Neural progenitor cell (in vitro differentiated cells): ENCODE measurements at regions not wholly inside any gene's neighbourhood (a gene's known extent, or its start where the extent isn't known, plus 50 kb on each side); places are given as distances from the start of the nearest gene placed in this dataset.
A peak's percentile ranks its signal among the peaks of the same experiment; 100 is the strongest.

Source experiments
- DNase-seq: peaks from one replicate; pipeline ENCODE4 v3.0.0-alpha.2; 2016; ENCODE audit warnings: low spot score
- H2AFZ ChIP-seq: fragments of 200-600 bp; sonication (generic); replicated peaks from 2 replicates; pipeline ENCODE4 v1.6.1; 2016; ENCODE audit warnings: antibody characterized with exemption
- H3F3A ChIP-seq: fragments of 200-600 bp; sonication (generic); 2 replicates; pipeline ENCODE4 v1.6.1; 2016; ENCODE audit warnings: antibody characterized with exemption, low read depth
- H3K27ac ChIP-seq: fragments of 200-600 bp; sonication (generic); 2 replicates; pipeline ENCODE4 v1.5.1; 2016; ENCODE audit warnings: mild to moderate bottlenecking
- H3K27me3 ChIP-seq: fragments of 200-600 bp; sonication (generic); 2 replicates; pipeline ENCODE4 v1.6.1; 2016; ENCODE audit warnings: mild to moderate bottlenecking, moderate library complexity
- H3K36me3 ChIP-seq: fragments of 200-600 bp; sonication (generic); 2 replicates; pipeline ENCODE4 v1.5.1; 2016
- H3K4me1 ChIP-seq: fragments of 200-600 bp; sonication (generic); 2 replicates; pipeline ENCODE4 v1.6.1; 2016; ENCODE audit warnings: mixed run types
- H3K4me2 ChIP-seq: fragments of 200-600 bp; sonication (generic); 2 replicates; pipeline ENCODE4 v1.6.1; 2016
- H3K4me3 ChIP-seq: fragments of 200-600 bp; sonication (generic); 2 replicates; pipeline ENCODE4 v1.5.1; 2016
- H3K79me2 ChIP-seq: fragments of 200-600 bp; sonication (generic); 2 replicates; pipeline ENCODE4 v1.6.1; 2016; ENCODE audit warnings: low read depth
- H3K9ac ChIP-seq: fragments of 200-600 bp; sonication (generic); 2 replicates; pipeline ENCODE4 v1.6.1; 2016
- H3K9me3 ChIP-seq: fragments of 200-600 bp; sonication (generic); 2 replicates; pipeline ENCODE4 v1.5.1; 2016; ENCODE audit warnings: low read depth
- H4K20me1 ChIP-seq: fragments of 200-600 bp; sonication (generic); 2 replicates; pipeline ENCODE4 v1.6.1; 2016; ENCODE audit warnings: low read depth
- H3K27ac Mint-ChIP-seq: 3 replicates; pipeline ENCODE4 v1.8.0; 2021; ENCODE audit warnings: mixed read lengths
- H3K27me3 Mint-ChIP-seq: 2 replicates; pipeline ENCODE4 v1.8.0; 2022; ENCODE audit warnings: low read depth, mild to moderate bottlenecking, inconsistent platforms, moderate library complexity, mixed read lengths; ENCODE audit not compliant: insufficient read depth
- H3K36me3 Mint-ChIP-seq: 3 replicates; pipeline ENCODE4 v1.8.0; 2021; ENCODE audit warnings: mixed read lengths
- H3K4me1 Mint-ChIP-seq: 3 replicates; pipeline ENCODE4 v1.8.0; 2021; ENCODE audit warnings: mixed read lengths
- H3K4me3 Mint-ChIP-seq: 3 replicates; pipeline ENCODE4 v1.8.0; 2021; ENCODE audit warnings: mild to moderate bottlenecking, moderate library complexity, mixed read lengths
- H3K9me3 Mint-ChIP-seq: 3 replicates; pipeline ENCODE4 v1.8.0; 2020; ENCODE audit warnings: mixed read lengths
- EZH2 ChIP-seq: fragments of 200-600 bp; sonication (generic); IDR thresholded peaks from 2 replicates; pipeline ENCODE4 v1.6.1; 2017; ENCODE audit warnings: antibody characterized with exemption, mild to moderate bottlenecking, moderate library complexity
- EZH2phosphoT487 ChIP-seq: fragments of 200-600 bp; sonication (generic); IDR thresholded peaks from 2 replicates; pipeline ENCODE4 v1.6.1; 2017; ENCODE audit warnings: antibody characterized with exemption
- TF ChIP-seq, protein P1 (sequence below): fragments of 200-600 bp; sonication (generic); IDR thresholded peaks from 2 replicates; pipeline ENCODE4 v1.5.1; 2017; ENCODE audit warnings: antibody characterized with exemption, mild to moderate bottlenecking

DNA sequence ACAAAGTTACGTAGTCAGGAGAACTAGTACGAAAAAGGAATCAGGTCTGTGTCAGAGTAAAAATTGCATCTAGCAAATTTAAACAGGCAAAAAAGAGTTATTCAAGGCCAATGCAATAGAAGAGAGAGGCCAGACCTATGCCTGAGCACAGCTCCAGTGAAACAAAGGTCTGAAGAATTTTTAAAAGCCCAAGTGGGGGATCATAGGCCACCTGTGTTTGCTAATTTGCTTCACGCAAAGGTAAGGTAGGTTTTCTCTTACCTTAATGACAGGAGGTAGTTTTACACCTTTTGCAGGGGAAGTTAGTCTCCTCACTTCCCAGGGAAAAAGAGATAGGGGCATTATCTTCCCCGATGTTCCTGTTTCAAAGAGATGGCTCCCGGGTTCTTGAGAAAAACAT, 448.6 kb upstream of the TECRL start:
- Histone ChIP-seq H2AFZ (peak overlapping the region; percentile 94), H3K27me3 (no peaks in the 10 kb centered on the region), H3K9me3 (no peaks in the 10 kb centered on the region), H3K4me2 (no peak overlapping the region), H3K27ac (no peak overlapping the region), H3F3A (no peaks in the 10 kb centered on the region), H3K36me3 (no peaks in the 10 kb centered on the region), H3K4me1 (no peaks in the 10 kb centered on the region), H4K20me1 (no peaks in the 10 kb centered on the region), H3K79me2 (no peaks in the 10 kb centered on the region), H3K4me3 (no peak overlapping the region), H3K9ac (no peak overlapping the region)
- DNase-seq, result no peak
- TF ChIP-seq EZH2phosphoT487, result no peak
- TF ChIP-seq EZH2, result no peak
- no peaks in the 10 kb centered on the region for H3K4me1 Mint-ChIP-seq
- H3K27ac Mint-ChIP-seq, result no peak overlapping the region
- peaks cover 3% of the 10 kb centered on the region for H3K27me3 Mint-ChIP-seq
- no peaks in the 10 kb centered on the region for H3K9me3 Mint-ChIP-seq
- H3K4me3 Mint-ChIP-seq, result no peak overlapping the region
- no peaks in the 10 kb centered on the region for H3K36me3 Mint-ChIP-seq

DNA sequence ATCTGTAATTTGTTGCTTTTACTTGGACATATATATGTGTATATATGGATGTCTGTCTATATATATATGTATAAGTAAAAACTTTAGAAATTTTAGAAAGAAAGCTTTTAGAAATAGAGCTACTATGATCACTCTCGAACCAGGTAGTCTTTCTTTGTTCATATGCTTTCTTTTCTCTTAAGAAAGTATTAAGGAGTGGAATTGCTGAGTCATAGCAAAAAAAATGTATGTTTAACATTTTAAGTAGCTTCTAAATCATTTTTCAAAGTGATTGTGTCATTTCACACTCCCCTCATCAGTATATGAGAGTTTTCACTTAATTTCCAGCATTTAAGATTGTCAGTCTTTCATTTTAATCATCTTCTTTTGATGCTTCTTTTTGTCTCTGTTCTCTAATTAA, 447.9 kb upstream of the TECRL start:
- Histone ChIP-seq H3K9me3 (no peaks in the 10 kb centered on the region), H3K4me2 (no peak overlapping the region), H3F3A (no peaks in the 10 kb centered on the region), H3K36me3 (no peaks in the 10 kb centered on the region), H4K20me1 (no peaks in the 10 kb centered on the region), H3K79me2 (no peaks in the 10 kb centered on the region), H3K4me3 (no peak overlapping the region), H3K27me3 (no peaks in the 10 kb centered on the region), H2AFZ (peak overlapping the region; percentile 94), H3K4me1 (no peaks in the 10 kb centered on the region), H3K27ac (no peak overlapping the region), H3K9ac (no peak overlapping the region)
- H3K36me3 Mint-ChIP-seq, result no peaks in the 10 kb centered on the region
- DNase-seq, result no peak
- no peaks in the 10 kb centered on the region for H3K9me3 Mint-ChIP-seq
- H3K4me3 Mint-ChIP-seq, result no peak overlapping the region
- H3K27ac Mint-ChIP-seq, result no peak overlapping the region
- H3K4me1 Mint-ChIP-seq, result no peaks in the 10 kb centered on the region
- H3K27me3 Mint-ChIP-seq, result peaks cover 3% of the 10 kb centered on the region
- no peak for TF ChIP-seq EZH2
- TF ChIP-seq EZH2phosphoT487, result no peak

DNA sequence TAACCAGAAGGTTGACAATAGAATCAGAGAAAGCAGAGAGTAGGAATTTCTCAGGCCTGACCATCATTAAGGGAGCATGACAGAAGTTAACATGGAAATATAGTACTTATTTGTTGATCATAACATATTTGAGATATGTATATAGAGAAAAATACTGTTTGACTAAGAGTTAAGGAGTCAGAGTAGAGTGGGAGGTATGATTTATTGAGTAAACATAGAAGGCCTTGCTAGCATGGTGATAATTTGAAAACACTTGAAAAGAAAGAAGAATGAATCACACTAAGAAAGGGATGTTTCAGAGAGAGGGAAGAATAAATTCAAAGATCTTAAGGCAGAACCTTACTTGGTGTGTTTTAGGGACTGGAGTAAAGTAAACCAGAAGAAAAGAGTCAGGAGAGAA, 437.2 kb upstream of the TECRL start:
- Histone ChIP-seq H3K27me3 (no peaks in the 10 kb centered on the region), H2AFZ (no peak overlapping the region), H3K4me2 (no peak overlapping the region), H3K9me3 (no peaks in the 10 kb centered on the region), H3K9ac (no peak overlapping the region), H3K79me2 (no peaks in the 10 kb centered on the region), H3K4me3 (no peak overlapping the region), H3F3A (no peaks in the 10 kb centered on the region), H3K27ac (no peak overlapping the region), H3K4me1 (no peaks in the 10 kb centered on the region), H4K20me1 (no peaks in the 10 kb centered on the region), H3K36me3 (no peaks in the 10 kb centered on the region)
- DNase-seq, result no peak
- no peaks in the 10 kb centered on the region for H3K27me3 Mint-ChIP-seq
- H3K4me3 Mint-ChIP-seq, result no peak overlapping the region
- H3K4me1 Mint-ChIP-seq, result no peaks in the 10 kb centered on the region
- no peak for TF ChIP-seq EZH2phosphoT487
- TF ChIP-seq, protein P1, sequence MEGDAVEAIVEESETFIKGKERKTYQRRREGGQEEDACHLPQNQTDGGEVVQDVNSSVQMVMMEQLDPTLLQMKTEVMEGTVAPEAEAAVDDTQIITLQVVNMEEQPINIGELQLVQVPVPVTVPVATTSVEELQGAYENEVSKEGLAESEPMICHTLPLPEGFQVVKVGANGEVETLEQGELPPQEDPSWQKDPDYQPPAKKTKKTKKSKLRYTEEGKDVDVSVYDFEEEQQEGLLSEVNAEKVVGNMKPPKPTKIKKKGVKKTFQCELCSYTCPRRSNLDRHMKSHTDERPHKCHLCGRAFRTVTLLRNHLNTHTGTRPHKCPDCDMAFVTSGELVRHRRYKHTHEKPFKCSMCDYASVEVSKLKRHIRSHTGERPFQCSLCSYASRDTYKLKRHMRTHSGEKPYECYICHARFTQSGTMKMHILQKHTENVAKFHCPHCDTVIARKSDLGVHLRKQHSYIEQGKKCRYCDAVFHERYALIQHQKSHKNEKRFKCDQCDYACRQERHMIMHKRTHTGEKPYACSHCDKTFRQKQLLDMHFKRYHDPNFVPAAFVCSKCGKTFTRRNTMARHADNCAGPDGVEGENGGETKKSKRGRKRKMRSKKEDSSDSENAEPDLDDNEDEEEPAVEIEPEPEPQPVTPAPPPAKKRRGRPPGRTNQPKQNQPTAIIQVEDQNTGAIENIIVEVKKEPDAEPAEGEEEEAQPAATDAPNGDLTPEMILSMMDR, result no peak
- no peak for TF ChIP-seq EZH2
- no peak overlapping the region for H3K27ac Mint-ChIP-seq
- no peaks in the 10 kb centered on the region for H3K9me3 Mint-ChIP-seq
- no peaks in the 10 kb centered on the region for H3K36me3 Mint-ChIP-seq

DNA sequence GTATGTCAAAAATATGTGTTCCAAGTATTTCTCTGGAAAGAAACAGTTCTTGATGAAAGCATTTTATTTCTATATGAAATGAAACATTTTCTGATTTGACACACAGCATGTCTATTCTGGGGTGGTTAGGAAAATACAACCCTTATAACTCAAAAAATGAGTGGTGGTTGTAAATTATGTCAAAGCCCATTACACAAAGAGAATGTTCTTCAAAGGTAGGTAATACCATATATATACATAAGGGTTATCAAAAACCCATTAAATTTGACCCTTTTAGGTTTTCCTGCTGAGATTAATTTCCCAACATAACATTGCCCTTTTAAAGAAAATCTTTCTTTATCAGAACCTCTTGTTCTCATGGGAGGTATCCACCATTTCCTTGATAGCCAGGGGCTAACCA, 420.5 kb upstream of the TECRL start:
- Mint-ChIP-seq H3K27ac (no peak overlapping the region), H3K36me3 (no peaks in the 10 kb centered on the region), H3K4me1 (no peaks in the 10 kb centered on the region), H3K27me3 (peaks cover 2% of the 10 kb centered on the region), H3K4me3 (no peak overlapping the region), H3K9me3 (no peaks in the 10 kb centered on the region)
- Histone ChIP-seq H3K27ac (no peak overlapping the region), H2AFZ (no peak overlapping the region), H3K79me2 (no peaks in the 10 kb centered on the region), H3K27me3 (no peaks in the 10 kb centered on the region), H3K9me3 (no peaks in the 10 kb centered on the region), H3K4me1 (no peaks in the 10 kb centered on the region), H3F3A (peaks cover 3% of the 10 kb centered on the region), H3K9ac (no peak overlapping the region), H3K4me3 (no peak overlapping the region), H3K4me2 (no peak overlapping the region), H3K36me3 (no peaks in the 10 kb centered on the region), H4K20me1 (no peaks in the 10 kb centered on the region)
- TF ChIP-seq EZH2 (no peak), EZH2phosphoT487 (no peak)
- TF ChIP-seq, protein P1, result no peak
- DNase-seq, result no peak
